A172 (cell line): ENCODE measurements at regions not wholly inside any gene's neighbourhood (a gene's known extent, or its start where the extent isn't known, plus 50 kb on each side); places are given as distances from the start of the nearest gene placed in this dataset.
"Not testable (repeated sequence)": the region's sequence is repeated elsewhere in the genome, so short reads cannot be mapped to it uniquely, and the experiment has no call there.

Source experiments
- DNase-seq: peaks from one replicate; pipeline ENCODE4 v3.0.0-alpha.2; 2015; ENCODE audit warnings: low spot score

DNA sequence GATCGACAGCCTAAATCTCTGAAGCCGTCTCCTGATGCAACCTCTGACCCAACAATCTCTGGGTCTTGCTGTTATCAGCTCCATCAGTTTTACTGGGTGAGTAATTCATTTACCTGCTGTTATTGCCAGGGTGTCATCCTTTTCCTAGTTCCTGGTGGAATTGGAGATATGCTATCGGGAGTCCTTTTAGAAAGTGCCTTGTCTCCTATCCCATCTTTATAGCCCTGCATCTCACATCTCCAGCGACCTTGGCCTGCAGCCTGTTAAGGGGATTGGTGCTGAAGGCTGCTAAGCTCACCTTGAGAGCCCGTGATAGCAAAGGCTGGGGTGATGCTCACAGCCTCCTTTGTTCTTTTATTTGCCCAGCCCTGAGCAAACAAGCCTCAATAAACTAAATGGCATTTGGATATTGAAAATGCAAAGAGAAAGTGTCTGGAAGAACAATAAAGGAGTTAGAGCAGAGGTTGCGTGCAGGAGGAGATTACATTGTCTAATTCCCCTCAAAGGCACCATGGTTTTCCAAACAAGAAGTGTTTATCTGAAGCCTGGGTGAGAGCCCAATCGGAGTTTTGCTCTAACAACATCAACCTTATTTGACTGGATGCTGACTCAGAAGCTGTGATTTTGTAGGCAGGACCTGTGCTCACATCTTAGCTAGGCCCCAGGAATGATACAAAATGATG, 101.8 kb downstream of the RPLP1 start:
- no peak for DNase-seq

GRCh38 chr15:69555080-69555479, 102.5 kb downstream of the RPLP1 start:
- DNase-seq: no peak

DNA sequence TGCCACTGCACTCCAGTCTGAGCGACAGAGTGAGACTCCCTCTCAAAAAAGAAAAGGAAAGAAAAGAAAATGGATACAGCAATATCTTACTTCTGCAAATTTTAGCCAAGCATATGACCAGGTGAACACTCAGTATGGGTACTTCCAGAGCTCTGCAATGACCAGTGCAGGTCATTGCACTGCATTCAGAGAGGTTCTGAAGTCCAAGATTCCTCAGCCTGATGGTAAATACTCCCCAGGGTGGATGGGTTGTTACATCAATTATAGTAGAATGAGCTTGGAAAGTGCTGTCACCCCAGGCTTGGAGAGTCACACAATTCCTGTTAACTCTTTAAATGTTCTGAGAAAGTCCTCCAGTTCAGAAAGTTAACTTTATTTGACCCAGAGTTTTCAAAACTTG, 103.7 kb downstream of the RPLP1 start:
- no peak for DNase-seq

DNA sequence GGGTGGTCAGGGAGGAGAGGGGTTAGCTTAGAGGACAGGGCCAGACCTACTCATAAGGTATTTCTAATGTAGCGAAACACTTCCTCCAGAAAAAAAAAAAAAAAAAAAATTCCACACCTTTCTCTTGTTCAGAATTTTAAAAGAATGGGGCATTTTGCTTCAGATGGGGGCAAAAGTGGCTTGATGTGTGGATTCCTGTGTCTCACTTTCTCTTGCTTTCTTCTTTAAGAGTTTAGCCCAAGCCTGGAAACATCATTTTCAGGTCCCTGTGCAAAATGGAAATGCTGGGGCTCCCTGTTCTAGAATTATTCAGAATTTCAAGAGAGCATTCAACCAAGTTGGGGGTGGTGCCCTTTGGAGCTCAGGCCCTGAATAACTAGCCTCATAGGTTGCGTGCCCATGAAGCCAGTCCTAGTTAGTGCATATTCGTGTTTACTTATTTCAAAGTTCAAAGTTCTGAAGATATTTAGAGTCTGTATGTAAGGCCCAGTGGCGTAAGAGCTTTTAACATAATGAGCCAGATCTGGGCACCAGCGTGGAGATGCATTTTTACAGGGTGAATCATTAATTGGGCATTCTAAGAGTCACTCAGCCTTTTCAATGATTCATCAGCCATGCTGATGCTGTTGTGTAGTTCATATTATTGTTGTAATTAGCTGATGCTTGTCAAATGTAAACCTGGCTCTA, 104.5 kb downstream of the RPLP1 start:
- peak; percentile 95 for DNase-seq

DNA sequence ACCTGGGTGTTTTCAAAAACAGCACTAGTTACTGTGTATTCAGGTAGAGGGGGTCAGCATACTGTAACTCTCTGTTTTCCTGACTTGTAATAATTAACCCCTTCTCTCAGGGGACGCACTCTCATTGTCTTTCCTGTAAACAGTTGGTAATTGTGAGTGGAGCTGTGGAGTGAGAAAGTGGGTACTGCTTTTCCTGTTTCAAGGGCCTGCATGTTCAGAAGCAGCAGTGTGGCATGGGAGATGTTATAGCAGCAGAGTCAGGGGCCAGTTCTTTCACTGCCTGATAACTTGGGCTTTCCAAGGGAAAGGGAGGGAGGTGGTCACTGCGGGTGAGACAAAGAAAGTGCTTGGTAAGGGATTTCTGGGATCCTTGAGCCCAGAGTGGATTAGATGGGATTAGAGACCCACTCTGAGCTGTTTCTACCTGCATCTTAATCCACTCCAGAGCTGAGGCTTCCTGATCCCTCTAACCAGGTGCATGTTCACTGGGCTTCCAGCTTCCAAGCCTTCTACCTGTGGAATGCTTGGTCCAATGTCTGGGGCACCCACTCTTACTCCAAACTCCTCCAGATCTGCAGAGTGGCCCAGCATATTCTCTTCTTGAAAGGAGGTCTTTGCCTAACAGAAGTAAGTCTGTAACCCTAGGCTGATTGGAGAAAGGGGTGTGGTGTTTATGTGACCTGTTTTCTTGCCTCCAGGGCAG, 105.2 kb downstream of the RPLP1 start:
- no peak for DNase-seq

DNA sequence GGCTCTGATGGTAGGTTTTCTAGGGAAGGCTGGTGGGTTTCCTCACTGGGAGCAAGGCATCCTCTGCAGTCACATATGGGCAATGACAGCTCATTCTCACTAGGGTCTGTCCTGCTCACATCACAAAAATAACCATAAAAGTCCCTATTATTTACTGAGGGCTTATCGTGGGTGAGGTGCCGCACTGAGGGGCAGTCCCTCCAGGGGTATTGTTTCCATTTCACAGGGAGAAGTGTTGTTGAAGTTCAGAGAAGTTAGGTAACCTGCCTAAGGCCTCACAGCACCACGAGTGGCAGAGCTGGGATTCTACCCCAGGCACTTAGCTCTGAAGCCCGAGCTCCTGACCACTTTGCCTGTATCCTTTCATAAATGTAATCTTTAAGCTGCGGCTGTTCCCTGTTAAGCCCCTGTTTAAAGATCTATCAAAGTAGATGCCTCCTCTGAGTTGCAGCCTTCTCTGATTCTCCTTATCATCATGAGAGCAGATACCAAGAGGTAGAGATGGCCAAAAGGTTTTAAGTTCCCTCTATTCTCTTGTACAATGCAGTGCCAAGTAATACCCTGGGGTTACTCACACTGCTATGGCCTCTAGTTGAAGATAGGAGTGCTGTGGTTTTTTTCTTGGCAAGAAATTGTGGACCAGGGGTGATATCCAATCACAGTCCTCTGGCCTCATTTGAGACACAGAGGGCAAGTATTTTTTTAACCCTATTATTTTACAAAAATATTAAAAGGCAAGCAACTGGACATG, 107.0 kb downstream of the RPLP1 start:
- no peak for DNase-seq

DNA sequence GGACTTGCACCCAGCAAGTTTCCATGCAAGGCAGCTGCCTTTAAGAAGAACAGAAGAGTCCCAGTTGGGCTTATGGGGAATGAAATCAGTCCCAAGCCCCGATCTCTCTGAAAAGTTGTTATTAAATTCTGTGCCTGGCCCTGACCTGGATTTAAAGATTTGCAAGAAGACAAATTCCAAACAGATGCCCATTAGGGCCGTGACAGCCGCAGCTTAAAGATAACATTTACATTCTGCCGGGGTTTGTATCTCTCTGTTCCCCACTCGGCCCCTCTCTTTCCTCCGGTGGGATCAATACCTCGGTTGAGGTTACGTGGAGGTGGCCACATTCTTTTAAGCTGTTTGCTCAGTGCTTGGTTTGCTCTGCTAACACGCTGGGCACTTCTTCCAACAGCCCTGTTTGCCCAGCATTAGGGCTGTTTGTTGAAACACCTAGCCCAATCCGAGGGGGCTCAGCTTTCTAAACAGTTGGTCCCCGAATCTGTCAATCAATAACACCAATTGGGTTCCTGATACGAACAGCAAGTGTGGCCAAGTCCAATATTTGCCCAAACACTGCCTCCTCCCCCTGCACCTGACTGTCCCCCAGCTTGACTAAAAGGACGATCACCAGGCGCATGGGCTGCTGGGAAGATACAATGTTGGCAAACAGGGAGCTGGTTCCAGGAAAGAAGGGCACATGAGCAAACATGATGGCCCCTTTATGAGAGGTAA, 108.6 kb downstream of the RPLP1 start:
- no peak for DNase-seq

GRCh38 chr15:69562116-69562515, 109.5 kb downstream of the RPLP1 start:
- no peak for DNase-seq

GRCh38 chr15:69562564-69562963, 109.9 kb downstream of the RPLP1 start:
- no peak for DNase-seq

DNA sequence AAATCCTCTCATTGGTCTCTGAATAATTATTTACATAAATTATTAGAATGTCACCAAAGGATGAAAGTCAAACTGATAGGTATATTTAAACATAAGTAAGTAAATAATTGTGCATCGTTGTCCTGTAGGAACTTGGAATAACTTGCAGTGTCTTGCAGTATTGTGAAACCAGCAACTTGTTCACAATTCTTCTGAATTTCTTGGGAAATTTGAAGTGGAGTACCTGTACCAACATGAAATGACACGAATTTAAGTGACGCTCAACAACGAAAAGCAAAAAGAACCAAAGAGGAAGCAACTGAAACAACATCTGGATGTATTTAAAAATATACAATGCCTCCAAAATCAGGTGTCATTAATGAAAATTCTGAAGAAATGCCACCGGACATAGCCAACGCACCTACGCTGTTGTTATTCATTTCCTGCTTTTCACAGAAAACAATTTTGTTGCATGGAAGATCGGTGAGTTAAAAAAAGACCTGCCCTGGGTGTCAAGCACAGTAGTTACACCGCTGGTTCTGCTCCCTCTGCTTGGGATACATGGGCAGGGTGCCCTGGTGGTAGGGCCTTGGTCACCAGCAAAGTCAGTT, 112.5 kb downstream of the RPLP1 start:
- DNase-seq: no peak

DNA sequence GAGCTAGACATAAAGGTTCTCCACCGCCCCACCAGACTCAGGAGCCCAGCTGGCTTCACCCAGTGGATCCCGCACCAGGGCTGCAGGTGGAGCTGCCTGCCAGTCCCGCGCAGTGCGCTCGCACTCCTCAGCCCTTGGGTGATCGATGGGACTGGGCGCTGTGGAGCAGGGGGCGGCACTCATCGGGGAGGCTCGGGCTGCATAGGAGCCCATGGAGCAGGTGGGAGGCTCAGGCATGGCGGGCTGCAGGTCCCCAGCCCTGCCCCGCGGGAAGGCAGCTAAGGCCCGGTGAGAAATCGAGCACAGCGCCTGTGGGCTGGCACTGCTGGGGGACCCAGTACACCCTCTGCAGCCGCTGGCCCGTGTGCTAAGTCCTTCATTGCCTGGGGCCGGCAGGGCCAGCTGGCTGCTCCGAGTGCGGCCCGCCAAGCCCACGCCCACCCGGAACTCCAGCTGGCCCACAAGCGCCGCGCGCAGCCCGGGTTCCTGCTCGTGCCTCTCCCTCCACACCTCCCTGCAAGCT, 114.7 kb downstream of the RPLP1 start:
- not testable (repeated sequence) for DNase-seq

GRCh38 chr15:69568173-69569009, 115.8 kb downstream of the RPLP1 start:
- DNase-seq: peak; percentile 36

GRCh38 chr15:69570454-69570853, 117.8 kb downstream of the RPLP1 start:
- no peak for DNase-seq

DNA sequence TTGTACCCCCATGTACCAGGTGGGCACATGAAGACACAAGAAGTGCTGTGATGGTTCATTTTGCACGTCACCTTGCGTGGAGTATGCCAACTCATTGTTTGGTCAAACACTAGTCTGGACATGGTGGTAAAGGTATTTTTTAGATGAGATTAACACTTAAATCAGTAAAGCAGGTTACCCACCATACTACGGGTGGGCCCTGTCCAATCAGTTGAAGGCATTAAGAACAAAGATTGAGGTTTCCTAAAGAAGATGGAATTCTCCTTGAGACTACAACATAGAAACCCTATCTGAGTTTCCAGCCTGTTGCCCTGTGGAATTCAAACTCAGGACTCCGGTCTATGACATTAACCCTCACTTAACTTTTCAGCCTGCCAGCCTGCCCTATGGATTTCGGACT, 118.4 kb downstream of the RPLP1 start:
- DNase-seq: no peak

DNA sequence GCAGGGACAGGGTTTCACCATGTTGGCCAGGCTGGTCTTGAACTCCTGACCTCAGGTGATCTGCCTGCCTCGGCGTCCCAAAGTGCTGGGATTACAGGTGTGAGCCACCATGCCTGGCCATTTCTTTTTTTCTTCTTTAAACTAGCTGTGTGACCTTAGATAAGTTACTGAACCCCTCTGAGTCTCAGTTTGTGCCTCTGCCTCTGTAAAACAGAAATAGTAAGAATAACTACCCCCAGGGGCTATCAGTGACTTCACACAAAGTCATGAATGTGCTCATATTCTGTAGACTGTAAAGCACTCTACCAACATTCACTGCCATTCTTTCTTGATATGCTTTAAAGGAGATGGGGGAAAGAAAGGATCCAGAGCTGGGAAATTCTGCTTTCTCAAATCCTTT, 120.7 kb downstream of the RPLP1 start:
- not testable (repeated sequence) for DNase-seq

- DNase-seq: no peak
Measured at GRCh38 chr15:69573815-69574475, 121.3 kb downstream of the RPLP1 start.

DNA sequence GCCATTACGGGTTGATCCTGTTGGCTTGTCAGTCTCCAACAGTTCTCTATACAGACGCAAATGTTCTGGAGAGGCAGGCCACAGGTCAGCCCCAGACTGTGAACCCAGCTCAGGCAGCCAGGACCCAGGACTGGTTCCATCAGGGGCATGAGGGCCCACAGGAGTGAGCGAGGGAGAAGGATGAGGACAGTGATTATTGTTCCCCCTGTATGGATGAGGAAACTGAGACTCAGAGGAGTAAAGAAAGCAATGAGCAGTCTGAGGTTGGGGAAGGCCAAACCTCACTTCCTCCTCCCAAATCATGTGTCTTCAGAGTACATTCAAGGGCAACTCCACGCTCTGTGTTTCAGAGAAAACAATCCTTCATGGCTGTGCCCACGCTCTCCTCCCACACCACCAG, 121.9 kb downstream of the RPLP1 start:
- DNase-seq: no peak

DNA sequence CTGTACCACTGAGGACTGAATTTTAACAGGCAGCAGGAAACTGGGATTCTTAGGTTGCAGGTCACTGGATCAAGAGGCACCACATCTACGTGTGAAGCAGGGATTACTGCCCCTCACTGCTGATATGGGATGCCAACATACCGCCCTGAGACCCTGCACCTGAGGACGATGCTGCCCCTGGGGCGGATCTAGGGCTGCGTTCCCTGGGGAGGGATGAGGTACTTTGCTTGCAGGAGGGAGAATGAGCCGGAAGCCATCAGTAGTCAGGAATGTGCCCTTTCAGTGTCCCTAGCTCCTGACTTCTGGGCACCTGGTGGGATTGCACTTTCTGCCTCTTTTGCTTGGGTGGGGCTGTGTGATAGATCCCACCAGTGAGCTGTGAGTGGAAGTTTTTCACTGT, 122.8 kb downstream of the RPLP1 start:
- no peak for DNase-seq

- DNase-seq: peak; percentile 53
Measured at GRCh38 chr15:69576035-69576526, 123.5 kb downstream of the RPLP1 start.
